Endodermal cell (in vitro differentiated cells): ENCODE measurements at regions not wholly inside any gene's neighbourhood (a gene's known extent, or its start where the extent isn't known, plus 50 kb on each side); places are given as distances from the start of the nearest gene placed in this dataset.

Experiments used
- DNase-seq: peaks from one replicate; pipeline ENCODE4 v3.0.0-alpha.2; 2017
- H3K27ac ChIP-seq: 2 replicates; pipeline ENCODE4 v1.5.1; 2013; ENCODE audit warnings: mild to moderate bottlenecking, low read depth, low read length, moderate library complexity
- H3K27me3 ChIP-seq: 2 replicates; pipeline ENCODE4 v1.6.1; 2013; ENCODE audit warnings: mild to moderate bottlenecking, low read length, moderate library complexity; ENCODE audit not compliant: insufficient read depth, control insufficient read depth, poor library complexity, severe bottlenecking
- H3K36me3 ChIP-seq: 2 replicates; pipeline ENCODE4 v1.7.0; 2013; ENCODE audit warnings: mild to moderate bottlenecking, low read length, moderate library complexity; ENCODE audit not compliant: control insufficient read depth, insufficient read depth
- H3K4me1 ChIP-seq: one replicate; pipeline ENCODE4 v1.7.0; 2013; ENCODE audit warnings: low read length; ENCODE audit not compliant: control insufficient read depth, insufficient read depth
- H3K4me3 ChIP-seq: 2 replicates; pipeline ENCODE4 v1.5.1; 2013; ENCODE audit warnings: mild to moderate bottlenecking, low read length, moderate library complexity
- H3K9ac ChIP-seq: 2 replicates; pipeline ENCODE4 v1.6.1; 2013; ENCODE audit warnings: mild to moderate bottlenecking, low read length, moderate library complexity; ENCODE audit not compliant: poor library complexity, severe bottlenecking; ENCODE audit errors: extremely low read depth
- H3K9me3 ChIP-seq: 2 replicates; pipeline ENCODE4 v1.6.1; 2013; ENCODE audit warnings: mild to moderate bottlenecking, low read length, moderate library complexity; ENCODE audit not compliant: control insufficient read depth
- H3K27ac Mint-ChIP-seq: 2 replicates; pipeline ENCODE4 v1.8.0; 2020; ENCODE audit warnings: mixed read lengths
- H3K27me3 Mint-ChIP-seq: 2 replicates; pipeline ENCODE4 v1.8.0; 2021; ENCODE audit warnings: mild to moderate bottlenecking, mixed read lengths; ENCODE audit not compliant: insufficient read depth
- H3K36me3 Mint-ChIP-seq: 2 replicates; pipeline ENCODE4 v1.8.0; 2020; ENCODE audit warnings: low read depth, mixed read lengths
- H3K4me1 Mint-ChIP-seq: 2 replicates; pipeline ENCODE4 v1.8.0; 2020; ENCODE audit warnings: mixed read lengths
- H3K4me3 Mint-ChIP-seq: 2 replicates; pipeline ENCODE4 v1.8.0; 2020; ENCODE audit warnings: mild to moderate bottlenecking, moderate library complexity, mixed read lengths
- H3K9me3 Mint-ChIP-seq: 2 replicates; pipeline ENCODE4 v1.8.0; 2020; ENCODE audit warnings: mild to moderate bottlenecking, mixed read lengths
- CTCF ChIP-seq: fragments of 200-600 bp; sonication (generic); conservative IDR thresholded peaks from 2 replicates; pipeline ENCODE4 v1.5.0; 2021; ENCODE audit warnings: antibody characterized with exemption, mild to moderate bottlenecking
- WGBS, 2 experiments: methylation state at CpG; one replicate each; pipeline versions ENCODE4 v1.1.5 to v1.1.7; 2013; ENCODE audit warnings: missing lambda C conversion rate in 2 of 2, mixed read lengths in 1 of 2; ENCODE audit not compliant: insufficient coverage in 1 of 2, insufficient read length in 1 of 2; 5-methylcytosine and 5-hydroxymethylcytosine counted together

GRCh38 chr12:58143498-58143995 lies 202.2 kb downstream of the ATP23 start:
- no peak overlapping the region for H3K27ac ChIP-seq
- H3K27me3 ChIP-seq, result no peaks in the 10 kb centered on the region
- H3K4me1 ChIP-seq, result no peaks in the 10 kb centered on the region
- no peak overlapping the region for H3K4me3 Mint-ChIP-seq
- peaks cover 36% of the 10 kb centered on the region for H3K4me1 Mint-ChIP-seq
- TF ChIP-seq CTCF, result no peak
- no peak overlapping the region for H3K4me3 ChIP-seq
- DNase-seq, result no peak
- no peak overlapping the region for H3K9ac ChIP-seq
- no peaks in the 10 kb centered on the region for H3K36me3 ChIP-seq
- H3K9me3 Mint-ChIP-seq, result no peaks in the 10 kb centered on the region
- 94 to 98% methylated on average over 5 to 6 of the region's 6 CpGs for WGBS, 2 experiments
- H3K27me3 Mint-ChIP-seq, result no peaks in the 10 kb centered on the region
- peaks cover 27% of the 10 kb centered on the region for H3K9me3 ChIP-seq
- H3K36me3 Mint-ChIP-seq, result peaks cover 12% of the 10 kb centered on the region
- H3K27ac Mint-ChIP-seq, result no peak overlapping the region

GRCh38 chr12:58148405-58148804 lies 207.0 kb downstream of the ATP23 start:
- no peak overlapping the region for H3K27ac Mint-ChIP-seq
- Histone ChIP-seq H3K27me3 (no peaks in the 10 kb centered on the region), H3K9me3 (peaks cover 17% of the 10 kb centered on the region), H3K4me3 (no peak overlapping the region), H3K36me3 (no peaks in the 10 kb centered on the region), H3K4me1 (no peaks in the 10 kb centered on the region), H3K9ac (no peak overlapping the region), H3K27ac (no peak overlapping the region)
- H3K27me3 Mint-ChIP-seq, result no peaks in the 10 kb centered on the region
- H3K36me3 Mint-ChIP-seq, result peaks cover 12% of the 10 kb centered on the region
- H3K4me3 Mint-ChIP-seq, result no peak overlapping the region
- H3K9me3 Mint-ChIP-seq, result no peaks in the 10 kb centered on the region
- TF ChIP-seq CTCF, result no peak
- H3K4me1 Mint-ChIP-seq, result peaks cover 17% of the 10 kb centered on the region
- no peak for DNase-seq

- no peaks in the 10 kb centered on the region for H3K36me3 ChIP-seq
Observed at GRCh38 chr12:58148976-58149375, 207.6 kb downstream of the ATP23 start.

More at GRCh38 chr12:58148976-58149375, 207.6 kb downstream of the ATP23 start:
- peaks cover 17% of the 10 kb centered on the region for H3K9me3 ChIP-seq
- peaks cover 12% of the 10 kb centered on the region for H3K36me3 Mint-ChIP-seq
- H3K27me3 ChIP-seq, result no peaks in the 10 kb centered on the region
- H3K4me3 ChIP-seq, result no peak overlapping the region
- H3K9me3 Mint-ChIP-seq, result no peaks in the 10 kb centered on the region
- no peak for DNase-seq
- no peak for TF ChIP-seq CTCF
- no peaks in the 10 kb centered on the region for H3K4me1 ChIP-seq
- H3K4me3 Mint-ChIP-seq, result no peak overlapping the region
- peaks cover 17% of the 10 kb centered on the region for H3K4me1 Mint-ChIP-seq
- H3K9ac ChIP-seq, result no peak overlapping the region
- no peak overlapping the region for H3K27ac Mint-ChIP-seq
- no peaks in the 10 kb centered on the region for H3K27me3 Mint-ChIP-seq
- H3K27ac ChIP-seq, result no peak overlapping the region
